Parathyroid adenoma (tissue), 2 donors: ENCODE measurements at regions not wholly inside any gene's neighbourhood (a gene's known extent, or its start where the extent isn't known, plus 50 kb on each side); places are given as distances from the start of the nearest gene placed in this dataset.
"Not testable (repeated sequence)": the region's sequence is repeated elsewhere in the genome, so short reads cannot be mapped to it uniquely, and the experiment has no call there.

Experiments
- H2AFZ ChIP-seq: fragments of 300-600 bp; sonication (generic); one replicate; pipeline ENCODE4 v1.7.0; 2017; ENCODE audit warnings: antibody characterized with exemption, mild to moderate bottlenecking
- H3K27ac ChIP-seq: fragments of 300-600 bp; sonication (generic); one replicate; pipeline ENCODE4 v1.7.0; 2017
- H3K27me3 ChIP-seq: fragments of 300-600 bp; sonication (generic); one replicate; pipeline ENCODE4 v1.7.0; 2017; ENCODE audit warnings: low read length; ENCODE audit not compliant: control insufficient read depth, insufficient read depth
- H3K36me3 ChIP-seq: fragments of 300-600 bp; sonication (generic); one replicate; pipeline ENCODE4 v1.7.0; 2017; ENCODE audit warnings: low read length; ENCODE audit not compliant: control insufficient read depth, insufficient read depth
- H3K4me1 ChIP-seq: fragments of 300-600 bp; sonication (generic); one replicate; pipeline ENCODE4 v1.7.0; 2017; ENCODE audit warnings: control low read depth
- H3K4me2 ChIP-seq: fragments of 300-600 bp; sonication (generic); one replicate; pipeline ENCODE4 v1.7.0; 2017; ENCODE audit warnings: low read length
- H3K4me3 ChIP-seq: fragments of 300-600 bp; sonication (generic); one replicate; pipeline ENCODE4 v1.7.0; 2017; ENCODE audit warnings: low read depth, low read length
- H3K79me2 ChIP-seq: fragments of 300-600 bp; sonication (generic); one replicate; pipeline ENCODE4 v1.7.0; 2017; ENCODE audit warnings: control low read depth
- H3K9ac ChIP-seq: fragments of 300-600 bp; sonication (generic); one replicate; pipeline ENCODE4 v1.7.0; 2017; ENCODE audit warnings: mild to moderate bottlenecking
- H3K9me3 ChIP-seq: fragments of 300-600 bp; sonication (generic); one replicate; pipeline ENCODE4 v1.7.0; 2017; ENCODE audit warnings: low read length; ENCODE audit not compliant: control insufficient read depth
- CTCF ChIP-seq: fragments of 300-600 bp; sonication (generic); IDR thresholded peaks from one replicate; pipeline ENCODE4 v1.7.0; 2017; ENCODE audit warnings: antibody characterized with exemption, mild to moderate bottlenecking
- donor health status: primary hyperparathyroidism.

- H2AFZ ChIP-seq: peak overlapping the region; percentile 44
- TF ChIP-seq CTCF: peak; percentile 97
- H3K4me1 ChIP-seq: peaks cover 15% of the 10 kb centered on the region
- H3K4me3 ChIP-seq: no peak overlapping the region
- no peaks in the 10 kb centered on the region for H3K27me3 ChIP-seq
- H3K27ac ChIP-seq: peak overlapping the region; percentile 83
- H3K79me2 ChIP-seq: no peaks in the 10 kb centered on the region
- no peak overlapping the region for H3K9ac ChIP-seq
- no peaks in the 10 kb centered on the region for H3K9me3 ChIP-seq
- no peak overlapping the region for H3K4me2 ChIP-seq
- no peaks in the 10 kb centered on the region for H3K36me3 ChIP-seq
Measured at GRCh38 chr20:41738604-41739206, 120.5 kb upstream of the CHD6 start.

GRCh38 chr20:41735949-41736348, 117.8 kb upstream of the CHD6 start:
- no peaks in the 10 kb centered on the region for H3K27me3 ChIP-seq
- no peak for TF ChIP-seq CTCF
- no peaks in the 10 kb centered on the region for H3K79me2 ChIP-seq
- H3K4me2 ChIP-seq: no peak overlapping the region
- no peak overlapping the region for H3K4me3 ChIP-seq
- no peaks in the 10 kb centered on the region for H3K36me3 ChIP-seq
- H2AFZ ChIP-seq: no peak overlapping the region
- no peaks in the 10 kb centered on the region for H3K9me3 ChIP-seq
- H3K27ac ChIP-seq: no peak overlapping the region
- no peak overlapping the region for H3K9ac ChIP-seq
- H3K4me1 ChIP-seq: peaks cover 15% of the 10 kb centered on the region

- peak; percentile 93 for TF ChIP-seq CTCF
- Histone ChIP-seq H3K36me3 (no peaks in the 10 kb centered on the region), H3K4me3 (no peak overlapping the region), H3K9ac (no peak overlapping the region), H3K27ac (no peak overlapping the region), H2AFZ (peak overlapping the region; percentile 17), H3K79me2 (no peaks in the 10 kb centered on the region), H3K4me2 (no peak overlapping the region), H3K4me1 (peaks cover 9% of the 10 kb centered on the region), H3K27me3 (no peaks in the 10 kb centered on the region), H3K9me3 (no peaks in the 10 kb centered on the region)
Measured at GRCh38 chr20:41734506-41734945, 116.3 kb upstream of the CHD6 start.

- TF ChIP-seq CTCF: no peak
- Histone ChIP-seq H3K4me1 (no peaks in the 10 kb centered on the region), H3K4me3 (no peak overlapping the region), H3K9me3 (no peaks in the 10 kb centered on the region), H3K9ac (no peak overlapping the region), H3K36me3 (no peaks in the 10 kb centered on the region), H3K27me3 (no peaks in the 10 kb centered on the region), H2AFZ (no peak overlapping the region), H3K27ac (no peak overlapping the region), H3K4me2 (no peak overlapping the region), H3K79me2 (no peaks in the 10 kb centered on the region)
Measured at GRCh38 chr20:41733151-41733550, 115.0 kb upstream of the CHD6 start.

- not testable (repeated sequence) for H3K4me3 ChIP-seq, H3K9me3 ChIP-seq, H3K4me2 ChIP-seq, H3K27me3 ChIP-seq, H3K36me3 ChIP-seq, H3K9ac ChIP-seq, H3K4me1 ChIP-seq, H2AFZ ChIP-seq, H3K79me2 ChIP-seq, H3K27ac ChIP-seq
Measured at GRCh38 chr20:41731198-41731597, 113.0 kb upstream of the CHD6 start.

- not testable (repeated sequence) for H2AFZ ChIP-seq, H3K4me1 ChIP-seq, H3K4me3 ChIP-seq
Measured at GRCh38 chr20:41727681-41728080, 109.5 kb upstream of the CHD6 start.

More at GRCh38 chr20:41727681-41728080, 109.5 kb upstream of the CHD6 start:
- not testable (repeated sequence) for H3K9ac ChIP-seq, H3K36me3 ChIP-seq, H3K4me2 ChIP-seq, H3K27ac ChIP-seq, H3K79me2 ChIP-seq, H3K9me3 ChIP-seq, H3K27me3 ChIP-seq
